ENCODE measurements at regions not wholly inside any gene's neighbourhood (a gene's known extent, or its start where the extent isn't known, plus 50 kb on each side); places are given as distances from the start of the nearest gene placed in this dataset.

DNA sequence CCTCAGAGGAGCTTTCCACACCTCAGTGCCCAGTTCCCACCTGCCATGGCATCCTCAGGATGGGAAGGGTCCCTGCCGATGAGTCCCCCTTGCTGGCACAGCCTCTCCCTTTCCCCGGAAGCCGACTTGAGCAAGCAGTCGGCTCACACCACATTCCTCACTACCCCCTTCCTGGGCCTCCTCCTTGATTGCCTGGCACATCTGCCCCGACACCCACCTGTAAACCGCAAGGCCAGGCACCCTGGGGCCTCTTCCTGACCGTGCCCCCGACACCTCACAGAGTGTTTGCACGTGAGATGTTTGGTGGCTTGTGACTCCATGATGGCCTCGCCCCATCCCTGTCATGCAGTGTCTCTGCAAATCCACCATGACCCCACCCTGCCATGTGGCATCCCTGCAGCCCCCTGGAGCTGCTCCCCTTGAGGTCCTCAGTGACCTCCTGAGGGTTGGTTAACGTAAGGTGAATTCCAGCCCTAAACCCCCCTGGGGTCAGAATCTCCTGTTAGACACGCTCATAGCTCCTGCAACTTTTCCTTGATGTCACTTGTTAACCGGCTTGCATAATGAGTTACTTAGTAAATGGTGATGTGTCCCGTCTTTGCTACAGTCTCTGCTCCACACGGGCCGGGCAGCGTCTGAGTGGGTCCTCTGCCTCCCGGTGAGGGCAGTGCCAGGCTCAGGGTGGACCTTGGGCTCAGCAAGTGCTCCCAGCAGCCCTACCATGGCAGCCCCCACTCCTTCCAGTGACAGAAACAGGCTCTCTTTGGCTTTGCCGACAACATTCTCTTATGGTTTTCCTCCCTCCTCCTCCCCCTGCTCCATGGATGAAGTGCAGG lies 115.9 kb upstream of the FRMD1 start:
- no peak for DNase-seq (ENCODE audit: low spot score, unreplicated experiment)
- peaks cover 41% of the 10 kb centered on the region for H3K27me3 Mint-ChIP-seq
- TF ChIP-seq, protein P1, sequence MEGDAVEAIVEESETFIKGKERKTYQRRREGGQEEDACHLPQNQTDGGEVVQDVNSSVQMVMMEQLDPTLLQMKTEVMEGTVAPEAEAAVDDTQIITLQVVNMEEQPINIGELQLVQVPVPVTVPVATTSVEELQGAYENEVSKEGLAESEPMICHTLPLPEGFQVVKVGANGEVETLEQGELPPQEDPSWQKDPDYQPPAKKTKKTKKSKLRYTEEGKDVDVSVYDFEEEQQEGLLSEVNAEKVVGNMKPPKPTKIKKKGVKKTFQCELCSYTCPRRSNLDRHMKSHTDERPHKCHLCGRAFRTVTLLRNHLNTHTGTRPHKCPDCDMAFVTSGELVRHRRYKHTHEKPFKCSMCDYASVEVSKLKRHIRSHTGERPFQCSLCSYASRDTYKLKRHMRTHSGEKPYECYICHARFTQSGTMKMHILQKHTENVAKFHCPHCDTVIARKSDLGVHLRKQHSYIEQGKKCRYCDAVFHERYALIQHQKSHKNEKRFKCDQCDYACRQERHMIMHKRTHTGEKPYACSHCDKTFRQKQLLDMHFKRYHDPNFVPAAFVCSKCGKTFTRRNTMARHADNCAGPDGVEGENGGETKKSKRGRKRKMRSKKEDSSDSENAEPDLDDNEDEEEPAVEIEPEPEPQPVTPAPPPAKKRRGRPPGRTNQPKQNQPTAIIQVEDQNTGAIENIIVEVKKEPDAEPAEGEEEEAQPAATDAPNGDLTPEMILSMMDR (IDR thresholded peaks at IDR 0.05; ENCODE audit: unreplicated experiment) = no peak
- no peaks in the 10 kb centered on the region for H3K36me3 Mint-ChIP-seq (ENCODE audit: insufficient read depth)
- peaks cover 6% of the 10 kb centered on the region for H3K4me1 Mint-ChIP-seq (ENCODE audit: low read depth)
- H3K27ac Mint-ChIP-seq = peak overlapping the region; percentile 74
- no peak overlapping the region for H3K4me3 Mint-ChIP-seq (ENCODE audit: low read depth)
- H3K9me3 Mint-ChIP-seq (ENCODE audit: low read depth) = no peaks in the 10 kb centered on the region

DNA sequence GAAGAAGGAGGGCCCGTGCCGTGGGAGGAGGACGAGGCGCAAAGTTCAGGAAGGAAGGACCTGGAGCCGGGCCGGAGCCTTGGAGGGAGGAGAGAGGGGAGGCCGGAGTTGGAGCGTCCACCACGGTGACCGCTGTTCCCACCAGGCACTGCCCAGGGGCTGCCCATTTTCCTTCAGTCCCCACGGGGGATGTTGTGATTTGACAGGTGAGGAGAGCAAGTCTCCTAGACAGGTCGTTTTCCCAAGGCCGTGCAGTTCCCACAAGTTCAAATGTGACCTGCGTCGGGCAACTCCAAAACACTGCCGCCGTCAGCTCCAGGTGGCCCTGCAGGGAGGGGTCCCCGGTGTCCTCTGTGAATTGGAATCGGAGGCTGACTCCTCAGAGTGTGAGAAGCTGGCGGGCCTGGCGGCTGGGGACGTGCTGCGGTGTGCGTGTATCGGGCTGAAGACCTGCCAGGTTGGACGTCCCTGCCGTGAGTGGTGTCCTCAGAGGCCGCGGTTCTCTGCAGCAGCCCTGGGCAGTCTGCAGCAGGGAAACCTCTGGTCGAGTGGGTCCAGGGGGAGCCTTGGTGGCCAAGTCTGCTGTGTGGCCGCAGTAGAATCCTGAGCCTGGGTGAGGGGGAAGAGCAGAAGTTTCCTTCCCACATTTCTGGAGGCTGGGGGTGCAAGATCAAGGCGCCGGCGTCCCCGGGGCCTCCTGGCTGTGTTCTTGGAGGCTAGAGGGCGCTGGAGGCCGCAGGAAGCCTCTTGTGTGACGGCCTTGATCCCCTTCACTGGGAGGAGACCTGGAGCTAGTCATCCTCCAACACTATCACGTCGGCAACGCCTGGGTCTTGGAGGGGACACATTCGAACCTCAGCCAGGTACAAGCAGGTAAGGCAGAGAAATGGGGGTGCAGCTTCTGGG lies 115.1 kb upstream of the FRMD1 start:
- no peak overlapping the region for H3K4me3 Mint-ChIP-seq (ENCODE audit: low read depth)
- TF ChIP-seq, protein P1 (IDR thresholded peaks at IDR 0.05; ENCODE audit: unreplicated experiment) = peak; percentile 22
- no peak overlapping the region for H3K27ac Mint-ChIP-seq
- H3K36me3 Mint-ChIP-seq (ENCODE audit: insufficient read depth) = no peaks in the 10 kb centered on the region
- no peak for DNase-seq (ENCODE audit: low spot score, unreplicated experiment)
- no peaks in the 10 kb centered on the region for H3K9me3 Mint-ChIP-seq (ENCODE audit: low read depth)
- peaks cover 6% of the 10 kb centered on the region for H3K4me1 Mint-ChIP-seq (ENCODE audit: low read depth)
- H3K27me3 Mint-ChIP-seq = peaks cover 39% of the 10 kb centered on the region

DNA sequence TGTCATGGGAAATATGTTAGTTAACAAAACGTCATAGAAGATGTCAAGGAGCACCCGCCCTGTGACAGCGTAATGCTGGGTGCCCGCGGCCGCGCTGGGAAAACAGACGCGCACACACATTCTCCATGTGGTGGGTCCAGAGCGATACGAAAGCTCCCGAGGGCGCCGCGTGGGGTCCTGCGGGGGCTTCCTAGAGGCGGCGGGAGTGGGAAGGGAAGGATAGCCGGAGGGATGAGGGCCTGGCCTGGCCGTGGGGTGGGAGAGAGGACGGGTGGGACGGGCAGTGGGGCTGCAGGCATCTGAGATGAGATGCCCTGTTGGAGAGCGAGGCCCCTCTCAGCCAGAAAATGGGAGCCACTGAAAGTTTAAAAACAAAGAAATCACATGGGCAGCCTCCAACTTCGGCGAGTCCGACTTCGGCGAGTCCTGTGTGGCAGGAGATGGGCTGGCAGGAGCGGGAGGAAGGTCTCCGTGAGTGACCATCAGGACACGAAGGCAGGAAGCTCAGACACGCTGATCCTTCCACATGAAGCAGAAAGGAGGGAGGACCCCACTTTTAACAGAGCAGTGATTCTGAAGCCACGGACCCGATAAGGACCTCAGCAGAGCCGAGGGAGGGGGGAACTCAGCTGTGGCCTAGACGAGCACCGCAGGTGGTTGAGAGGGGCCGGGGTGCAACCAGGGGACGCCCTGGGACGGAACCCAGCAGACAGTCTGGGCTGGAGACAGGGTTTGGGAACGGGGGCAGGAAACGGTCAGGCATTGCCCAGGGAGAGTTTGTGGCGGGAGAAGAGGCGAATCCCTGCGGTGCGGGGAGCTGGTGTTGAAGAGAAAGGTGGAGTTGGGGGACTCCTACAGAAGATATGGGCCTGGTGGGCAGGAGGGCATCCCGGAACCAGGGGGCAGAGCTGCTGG lies 114.1 kb upstream of the FRMD1 start:
- Mint-ChIP-seq H3K27ac (no peak overlapping the region), H3K27me3 (peaks cover 41% of the 10 kb centered on the region), H3K36me3 (ENCODE audit: insufficient read depth) (no peaks in the 10 kb centered on the region), H3K4me3 (ENCODE audit: low read depth) (no peak overlapping the region), H3K4me1 (ENCODE audit: low read depth) (peaks cover 6% of the 10 kb centered on the region), H3K9me3 (ENCODE audit: low read depth) (no peaks in the 10 kb centered on the region)
- TF ChIP-seq, protein P1 (IDR thresholded peaks at IDR 0.05; ENCODE audit: unreplicated experiment) = no peak
- DNase-seq (ENCODE audit: low spot score, unreplicated experiment) = no peak

DNA sequence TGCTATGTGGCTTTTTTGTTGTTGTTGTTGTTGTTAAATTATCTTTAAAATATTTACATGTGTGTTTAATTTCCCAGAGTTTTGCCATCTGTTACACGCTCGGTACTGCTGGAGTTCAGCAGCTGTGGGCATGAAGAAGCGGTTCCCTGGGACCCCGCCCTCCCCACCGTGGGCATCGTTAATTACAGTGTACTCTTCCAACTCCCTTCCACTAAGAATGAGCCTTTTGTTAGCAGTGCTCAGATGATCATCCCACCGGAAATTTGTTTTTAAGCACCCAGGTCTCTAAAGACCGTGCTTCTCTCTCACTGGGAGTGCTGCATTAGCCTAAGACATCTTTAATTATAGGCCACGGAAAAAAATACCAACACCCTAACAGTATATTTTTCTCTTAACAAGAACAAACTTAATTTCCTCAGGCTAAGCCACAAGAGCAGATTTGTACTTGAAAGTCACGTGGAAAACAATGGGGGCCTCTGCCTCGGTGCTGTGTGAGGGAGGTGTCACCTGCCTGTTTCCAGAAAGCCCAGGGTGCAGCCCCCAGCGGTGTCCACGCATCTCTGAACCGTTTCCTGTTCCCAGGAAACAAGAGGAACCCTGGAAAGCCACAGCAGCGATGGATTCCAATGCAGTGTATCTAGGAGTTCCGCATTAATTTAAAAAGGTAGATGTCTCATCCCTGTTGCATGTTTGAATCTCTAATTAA lies 113.3 kb upstream of the FRMD1 start:
- Mint-ChIP-seq H3K36me3 (ENCODE audit: insufficient read depth) (no peaks in the 10 kb centered on the region), H3K9me3 (ENCODE audit: low read depth) (no peaks in the 10 kb centered on the region), H3K27ac (no peak overlapping the region), H3K4me3 (ENCODE audit: low read depth) (no peak overlapping the region), H3K4me1 (ENCODE audit: low read depth) (peaks cover 6% of the 10 kb centered on the region), H3K27me3 (peaks cover 42% of the 10 kb centered on the region)
- no peak for DNase-seq (ENCODE audit: low spot score, unreplicated experiment)
- TF ChIP-seq, protein P1 (IDR thresholded peaks at IDR 0.05; ENCODE audit: unreplicated experiment) = no peak
